ENCODE measurements at regions not wholly inside any gene's neighbourhood (a gene's known extent, or its start where the extent isn't known, plus 50 kb on each side); places are given as distances from the start of the nearest gene placed in this dataset.
"Not testable (repeated sequence)": the region's sequence is repeated elsewhere in the genome, so short reads cannot be mapped to it uniquely, and the experiment has no call there.

- no peak for DNase-seq (ENCODE audit: low read depth in 2 of 2)
These were observed 132.2 kb upstream of the MPHOSPH6 start for GRCh38 chr16:82302042-82302727.

- DNase-seq (ENCODE audit: low read depth in 2 of 2): no peak
These were observed 131.2 kb upstream of the MPHOSPH6 start for GRCh38 chr16:82301146-82301755.

DNA sequence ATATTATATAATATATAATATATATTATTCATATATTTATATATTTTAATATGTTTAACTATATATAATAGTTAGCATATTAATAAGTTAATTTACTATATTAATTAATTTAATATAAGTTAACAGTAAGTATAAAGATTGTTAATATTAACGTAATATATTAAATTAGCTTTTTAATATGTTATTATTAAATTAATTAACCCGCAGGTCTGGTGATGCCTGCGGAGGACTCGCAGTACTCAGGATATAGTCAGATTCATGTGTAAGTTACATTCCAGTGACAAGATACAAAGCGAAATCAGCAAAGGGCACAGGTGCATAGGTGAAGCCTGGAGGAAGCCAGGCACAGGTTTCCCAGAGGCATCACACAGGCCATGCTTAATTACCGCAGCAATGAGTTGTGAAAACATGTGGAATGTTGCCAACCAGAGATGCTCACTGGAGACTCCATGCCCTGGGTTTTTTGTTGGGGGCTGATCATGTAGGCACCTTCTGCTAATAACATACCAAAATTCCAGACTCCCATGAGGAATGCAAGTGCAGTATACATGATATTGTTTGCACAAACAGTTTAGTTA, 130.4 kb upstream of the MPHOSPH6 start:
- no peak for DNase-seq (ENCODE audit: low read depth in 2 of 2)

GRCh38 chr16:82298472-82298871, 128.4 kb upstream of the MPHOSPH6 start:
- no peak for DNase-seq (ENCODE audit: low read depth in 2 of 2)

GRCh38 chr16:82295290-82296201, 125.5 kb upstream of the MPHOSPH6 start:
- no peak for DNase-seq (ENCODE audit: low read depth in 2 of 2)

DNA sequence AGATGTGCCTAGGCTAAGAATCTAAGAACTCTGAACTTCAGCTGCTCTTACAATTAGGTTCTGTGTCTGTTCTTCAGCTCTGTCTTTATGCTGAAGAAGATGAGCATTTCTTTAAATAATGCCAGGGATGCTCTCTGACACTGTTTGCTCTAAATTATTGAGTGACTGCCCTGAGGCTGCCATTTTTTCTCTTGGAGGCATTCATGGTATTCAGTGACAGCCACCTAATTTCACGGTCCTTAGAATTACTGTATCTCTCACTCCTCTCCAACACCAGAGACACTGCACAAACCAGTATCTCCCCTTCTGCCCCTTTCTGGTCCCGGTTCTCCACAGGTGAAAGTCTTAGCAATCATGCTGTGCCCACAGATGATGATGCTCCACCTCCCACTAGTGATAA, 123.6 kb upstream of the MPHOSPH6 start:
- no peak for DNase-seq (ENCODE audit: low read depth in 2 of 2)

DNA sequence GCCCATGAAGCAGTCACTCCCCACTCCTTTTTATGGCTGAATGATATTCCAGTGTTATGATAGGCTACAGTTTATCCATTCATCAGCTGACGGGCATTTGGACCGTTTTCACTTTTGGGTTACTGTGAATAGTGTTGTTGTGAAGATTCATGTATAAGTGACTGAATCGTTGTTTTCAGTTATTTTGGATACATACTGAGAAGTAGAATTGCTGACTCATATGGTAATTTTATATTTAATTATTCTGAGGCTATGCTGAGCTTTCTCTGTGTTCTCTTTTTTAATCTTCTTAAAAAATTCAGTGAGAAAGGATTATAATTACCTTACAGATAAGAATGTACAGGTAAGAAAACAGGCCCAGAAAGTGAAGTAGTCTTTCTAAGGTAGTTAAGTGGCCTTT, 117.9 kb upstream of the MPHOSPH6 start:
- no peak for DNase-seq (ENCODE audit: low read depth in 2 of 2)

DNA sequence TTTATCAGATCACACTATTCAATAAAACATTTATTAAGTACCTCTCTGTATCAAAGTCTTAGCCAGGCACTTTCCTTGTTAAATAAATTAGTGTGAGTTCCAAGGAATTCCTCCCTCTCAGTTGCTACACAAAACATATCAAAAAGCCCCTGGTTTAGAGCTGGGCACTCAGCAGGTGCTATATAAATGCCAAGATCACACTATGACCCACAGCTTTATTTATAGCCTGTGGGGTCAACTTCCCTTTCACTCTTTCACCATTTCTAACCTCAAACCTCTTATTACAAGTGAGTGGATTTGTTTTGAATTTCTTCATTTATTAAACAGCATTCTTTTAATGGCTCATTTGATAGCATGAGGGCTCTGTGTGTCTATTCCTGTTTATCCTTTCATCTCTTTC, 112.6 kb upstream of the MPHOSPH6 start:
- no peak for DNase-seq (ENCODE audit: low read depth in 2 of 2)

DNA sequence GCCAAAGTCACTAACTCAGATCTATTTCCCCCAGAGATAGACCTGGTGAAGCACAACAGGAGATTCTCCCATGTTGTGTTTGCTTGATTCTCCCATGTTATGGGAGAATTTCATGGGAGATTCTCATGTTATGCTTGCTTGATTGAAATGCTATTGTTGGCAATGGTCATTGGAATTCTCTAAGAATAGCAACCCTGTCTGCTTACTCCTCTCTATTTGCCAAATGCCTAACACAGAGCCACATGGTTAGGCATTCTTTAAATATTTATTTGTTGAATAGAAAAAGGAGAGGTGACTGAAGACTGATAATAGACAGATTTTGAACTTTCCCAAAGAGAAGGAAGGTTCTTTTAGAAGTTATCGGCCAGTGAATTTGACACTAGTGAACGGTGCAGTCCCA, 111.5 kb upstream of the MPHOSPH6 start:
- peak in 1 of 2 donors; percentile 28 for DNase-seq (ENCODE audit: low read depth in 2 of 2)

- no peak for DNase-seq (ENCODE audit: low read depth in 2 of 2)
These were observed 110.8 kb upstream of the MPHOSPH6 start for GRCh38 chr16:82280867-82281266.

- DNase-seq (ENCODE audit: low read depth in 2 of 2): not testable (repeated sequence)
These were observed 105.3 kb upstream of the MPHOSPH6 start for GRCh38 chr16:82275349-82275748.

DNA sequence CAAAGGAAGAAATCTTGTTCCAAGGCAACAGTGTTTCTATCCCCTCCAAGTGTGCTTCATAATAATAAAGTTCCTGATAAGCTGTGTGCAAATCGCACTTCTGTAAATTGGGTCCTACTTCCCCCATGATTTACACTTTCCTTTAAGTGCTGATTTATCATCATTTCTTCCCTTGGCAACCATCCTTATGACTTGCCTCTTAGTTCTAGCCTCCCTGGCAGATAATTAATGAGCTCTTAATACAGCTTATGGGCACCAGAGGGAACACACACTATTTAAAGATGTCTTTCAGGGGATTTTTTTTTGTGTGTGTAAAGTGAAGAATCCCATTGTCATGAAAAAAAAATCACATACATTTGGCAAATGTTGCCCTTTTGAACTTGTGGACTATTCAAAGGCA, 101.6 kb upstream of the MPHOSPH6 start:
- DNase-seq (ENCODE audit: low read depth in 2 of 2): no peak

DNA sequence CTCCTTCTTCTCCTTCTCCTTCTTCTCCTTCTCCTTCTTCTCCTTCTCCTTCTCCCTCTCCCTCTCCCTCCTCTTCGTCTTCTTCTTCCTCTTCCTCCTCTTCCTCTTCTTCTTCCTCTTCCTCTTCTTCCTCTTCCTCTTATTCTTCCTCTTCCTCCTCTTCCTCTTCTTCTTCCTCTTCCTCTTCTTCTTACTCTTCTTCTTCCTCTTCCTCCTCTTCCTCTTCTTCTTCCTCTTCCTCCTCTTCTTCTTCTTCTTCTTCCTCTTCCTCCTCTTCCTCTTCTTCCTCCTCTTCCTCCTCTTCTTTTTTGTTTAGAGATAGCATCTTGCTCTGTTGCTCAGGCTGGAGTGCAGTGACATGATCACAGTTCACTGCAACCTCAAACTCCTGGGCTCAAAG, 97.7 kb upstream of the MPHOSPH6 start:
- DNase-seq (ENCODE audit: low read depth in 2 of 2): not testable (repeated sequence)

DNA sequence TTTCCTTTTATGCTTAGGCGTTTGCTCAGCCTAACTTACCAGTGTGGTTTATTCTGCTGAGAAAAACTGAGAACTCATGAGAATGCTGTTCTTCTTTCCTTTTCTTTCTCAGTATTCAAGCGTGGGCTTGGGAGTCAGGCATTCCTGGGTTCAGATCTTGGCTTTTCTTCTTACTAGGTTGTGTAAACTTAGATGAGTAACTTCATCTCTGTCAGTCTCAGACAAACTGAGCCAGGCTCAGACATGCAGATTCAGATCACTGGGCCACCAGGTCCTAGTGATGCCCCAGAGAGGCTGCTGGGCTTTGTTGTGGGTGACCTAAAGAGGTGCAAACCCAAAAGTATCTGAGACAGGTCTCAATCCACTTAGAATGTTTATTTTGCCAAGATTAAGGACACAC, 95.8 kb upstream of the MPHOSPH6 start:
- no peak for DNase-seq (ENCODE audit: low read depth in 2 of 2)

DNA sequence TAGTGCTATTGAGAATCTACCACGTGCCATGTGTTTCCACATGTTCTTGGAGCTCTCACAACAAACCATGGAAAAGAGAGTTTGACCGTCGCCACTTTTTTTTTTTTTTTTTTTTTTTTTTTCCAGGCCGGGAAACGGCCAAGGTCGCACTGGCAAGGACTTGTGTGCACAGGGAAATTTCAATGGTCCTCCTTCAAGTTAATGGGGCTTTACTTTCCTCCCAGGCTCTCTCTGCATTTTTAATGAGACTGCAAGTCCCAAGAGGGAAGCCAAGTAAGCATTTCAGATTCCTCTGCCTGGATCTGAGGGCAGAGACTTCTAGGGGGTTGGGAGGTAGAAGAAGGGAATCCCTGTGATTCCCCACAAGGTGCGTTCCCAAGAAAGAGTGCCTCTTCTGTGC, 94.7 kb upstream of the MPHOSPH6 start:
- DNase-seq (ENCODE audit: low read depth in 2 of 2): no peak

- peak; percentile 58 to 77 for DNase-seq (ENCODE audit: low read depth in 2 of 2)
These were observed 93.6 kb upstream of the MPHOSPH6 start for GRCh38 chr16:82263521-82264143.

GRCh38 chr16:82262244-82262643, 92.2 kb upstream of the MPHOSPH6 start:
- no peak for DNase-seq (ENCODE audit: low read depth in 2 of 2)

GRCh38 chr16:82260212-82260795, 90.3 kb upstream of the MPHOSPH6 start:
- no peak for DNase-seq (ENCODE audit: low read depth in 2 of 2)

DNA sequence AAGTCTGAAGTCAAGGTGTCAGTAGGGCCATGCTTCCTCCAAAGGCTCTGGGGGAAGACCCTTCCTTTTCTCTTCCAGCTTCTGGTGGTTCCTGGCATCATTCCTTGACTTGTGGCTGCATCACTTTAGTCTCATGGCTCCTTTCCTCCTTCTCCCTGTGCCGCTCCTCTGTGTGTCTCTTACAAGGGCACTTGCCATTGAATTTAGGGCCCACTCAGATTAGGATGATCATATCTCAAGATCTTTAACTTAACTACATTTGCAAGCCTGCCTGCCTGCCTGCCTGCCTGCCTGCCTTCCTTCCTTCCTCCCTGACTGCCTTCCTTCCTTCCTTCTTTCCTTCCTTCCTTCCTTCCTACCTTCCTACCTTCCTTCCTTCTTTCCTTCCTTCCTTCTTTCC, 89.7 kb upstream of the MPHOSPH6 start:
- no peak for DNase-seq (ENCODE audit: low read depth in 2 of 2)

- no peak for DNase-seq (ENCODE audit: low read depth in 2 of 2)
These were observed 88.0 kb upstream of the MPHOSPH6 start for GRCh38 chr16:82257990-82258389.

DNA sequence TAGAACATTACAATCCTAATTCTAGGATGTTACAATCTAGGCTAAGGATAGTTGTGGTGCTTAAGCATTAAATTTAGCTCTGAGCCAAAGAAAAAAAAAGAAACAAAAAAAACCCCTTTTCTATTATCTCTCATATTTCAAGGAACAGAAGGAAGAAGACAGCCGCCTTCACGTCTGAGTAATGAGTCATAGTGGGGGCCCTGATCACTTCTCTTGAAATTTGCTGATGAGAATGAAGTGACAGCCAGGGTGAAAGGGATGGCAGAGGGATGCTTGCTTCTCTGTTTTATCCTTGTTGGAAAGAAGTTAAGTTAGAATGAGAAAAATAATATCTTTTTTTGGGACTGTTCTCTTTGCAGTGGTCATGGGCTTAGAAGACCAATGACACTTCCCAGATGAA, 82.6 kb upstream of the MPHOSPH6 start:
- DNase-seq (ENCODE audit: low read depth in 2 of 2): no peak

Measured in lung microvascular endothelial cell (primary cell).